ENCODE measurements at regions not wholly inside any gene's neighbourhood (a gene's known extent, or its start where the extent isn't known, plus 50 kb on each side); places are given as distances from the start of the nearest gene placed in this dataset.

- TF ChIP-seq CTCF (IDR thresholded peaks at IDR 0.05) (no peak), POLR2A (IDR thresholded peaks at IDR 0.05) (no peak)
Observed at GRCh38 chr7:114083166-114084001, 164.6 kb upstream of the PPP1R3A start.

Measured in esophagus squamous epithelium (tissue), 4 donors.